OCI-LY1 (cell line): ENCODE measurements at regions not wholly inside any gene's neighbourhood (a gene's known extent, or its start where the extent isn't known, plus 50 kb on each side); places are given as distances from the start of the nearest gene placed in this dataset.

ENCODE experiments used
- H2AFZ ChIP-seq: fragments of 200-600 bp; sonication (generic), shearing (Covaris generic); 2 replicates; pipeline ENCODE4 v1.6.0; 2014; ENCODE audit warnings: antibody characterized with exemption, mild to moderate bottlenecking, low read length
- H3F3A ChIP-seq: fragments of 200-600 bp; sonication (generic), shearing (Covaris generic); 2 replicates; pipeline ENCODE4 v1.6.0; 2014; ENCODE audit warnings: mild to moderate bottlenecking, antibody characterized with exemption, low read length, moderate library complexity; ENCODE audit not compliant: insufficient read depth
- H3K27ac ChIP-seq: fragments of 200-600 bp; sonication (generic); 2 replicates; pipeline ENCODE4 v1.5.1; 2014; ENCODE audit warnings: low read length, mixed run types, mild to moderate bottlenecking, low read depth; ENCODE audit not compliant: poor library complexity, severe bottlenecking
- H3K27me3 ChIP-seq: fragments of 200-600 bp; sonication (generic); 2 replicates; pipeline ENCODE4 v1.6.0; 2014; ENCODE audit warnings: antibody characterized with exemption, mild to moderate bottlenecking, low read length, moderate library complexity; ENCODE audit not compliant: insufficient read depth
- H3K36me3 ChIP-seq: fragments of 200-600 bp; sonication (generic); 2 replicates; pipeline ENCODE4 v1.6.1; 2014; ENCODE audit warnings: mild to moderate bottlenecking, antibody characterized with exemption, low read length, moderate library complexity, mixed read lengths; ENCODE audit not compliant: insufficient read depth
- H3K4me1 ChIP-seq: fragments of 200-600 bp; sonication (generic); 2 replicates; pipeline ENCODE4 v1.5.1; 2014; ENCODE audit warnings: mild to moderate bottlenecking, low read length, moderate library complexity; ENCODE audit not compliant: insufficient read depth, severe bottlenecking
- H3K4me2 ChIP-seq: fragments of 200-600 bp; sonication (generic), shearing (Covaris generic); 2 replicates; pipeline ENCODE4 v1.6.1; 2014; ENCODE audit warnings: low read length
- H3K4me3 ChIP-seq: fragments of 200-600 bp; sonication (generic); 2 replicates; pipeline ENCODE4 v1.5.1; 2014; ENCODE audit warnings: low read length, low read depth, mild to moderate bottlenecking, mixed read lengths; ENCODE audit not compliant: poor library complexity, severe bottlenecking
- H3K79me2 ChIP-seq: fragments of 200-600 bp; shearing (Covaris generic); 2 replicates; pipeline ENCODE4 v1.6.1; 2016; ENCODE audit warnings: mixed run types, low read length, mixed read lengths; ENCODE audit not compliant: insufficient read depth
- H3K9ac ChIP-seq: fragments of 200-600 bp; sonication (generic), shearing (Covaris generic); 2 replicates; pipeline ENCODE4 v1.6.1; 2014; ENCODE audit warnings: mild to moderate bottlenecking, low read length, mixed read lengths
- H3K9me2 ChIP-seq: fragments of 200-600 bp; sonication (generic), shearing (Covaris generic); 2 replicates; pipeline ENCODE4 v1.6.1; 2014; ENCODE audit warnings: low read depth, mild to moderate bottlenecking, low read length, mixed read lengths
- H3K9me3 ChIP-seq: fragments of 200-600 bp; shearing (Covaris generic); 2 replicates; pipeline ENCODE4 v1.6.1; 2014; ENCODE audit warnings: low read length, mixed read lengths
- H4K20me1 ChIP-seq: fragments of 200-600 bp; sonication (generic), shearing (Covaris generic); 2 replicates; pipeline ENCODE4 v1.6.0; 2016; ENCODE audit warnings: mild to moderate bottlenecking, low read length; ENCODE audit not compliant: insufficient read depth
- EZH2 ChIP-seq: fragments of 200-600 bp; sonication (generic), shearing (Covaris generic); IDR thresholded peaks from 2 replicates; pipeline ENCODE4 v1.8.0; 2017; ENCODE audit warnings: borderline replicate concordance, mixed run types, mild to moderate bottlenecking, antibody characterized with exemption, low read length, moderate library complexity, mixed read lengths
- TF ChIP-seq, protein P1 (sequence below): fragments of 200-600 bp; sonication (generic), shearing (Covaris generic); IDR thresholded peaks from 2 replicates; pipeline ENCODE4 v1.5.1; 2017; ENCODE audit warnings: mild to moderate bottlenecking, antibody characterized with exemption, low read length, moderate library complexity, mixed read lengths

GRCh38 chr18:2139691-2140090 lies 431.6 kb downstream of the METTL4 start:
- TF ChIP-seq, protein P1, sequence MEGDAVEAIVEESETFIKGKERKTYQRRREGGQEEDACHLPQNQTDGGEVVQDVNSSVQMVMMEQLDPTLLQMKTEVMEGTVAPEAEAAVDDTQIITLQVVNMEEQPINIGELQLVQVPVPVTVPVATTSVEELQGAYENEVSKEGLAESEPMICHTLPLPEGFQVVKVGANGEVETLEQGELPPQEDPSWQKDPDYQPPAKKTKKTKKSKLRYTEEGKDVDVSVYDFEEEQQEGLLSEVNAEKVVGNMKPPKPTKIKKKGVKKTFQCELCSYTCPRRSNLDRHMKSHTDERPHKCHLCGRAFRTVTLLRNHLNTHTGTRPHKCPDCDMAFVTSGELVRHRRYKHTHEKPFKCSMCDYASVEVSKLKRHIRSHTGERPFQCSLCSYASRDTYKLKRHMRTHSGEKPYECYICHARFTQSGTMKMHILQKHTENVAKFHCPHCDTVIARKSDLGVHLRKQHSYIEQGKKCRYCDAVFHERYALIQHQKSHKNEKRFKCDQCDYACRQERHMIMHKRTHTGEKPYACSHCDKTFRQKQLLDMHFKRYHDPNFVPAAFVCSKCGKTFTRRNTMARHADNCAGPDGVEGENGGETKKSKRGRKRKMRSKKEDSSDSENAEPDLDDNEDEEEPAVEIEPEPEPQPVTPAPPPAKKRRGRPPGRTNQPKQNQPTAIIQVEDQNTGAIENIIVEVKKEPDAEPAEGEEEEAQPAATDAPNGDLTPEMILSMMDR: no peak
- no peak for TF ChIP-seq EZH2
- Histone ChIP-seq H3K79me2 (no peaks in the 10 kb centered on the region), H3K4me2 (no peak overlapping the region), H3K9me2 (no peaks in the 10 kb centered on the region), H3K27ac (no peak overlapping the region), H3K4me3 (no peak overlapping the region), H2AFZ (no peak overlapping the region), H3K27me3 (no peaks in the 10 kb centered on the region), H3K36me3 (no peaks in the 10 kb centered on the region), H3K4me1 (no peaks in the 10 kb centered on the region), H3K9ac (no peak overlapping the region), H3K9me3 (no peaks in the 10 kb centered on the region), H3F3A (no peaks in the 10 kb centered on the region), H4K20me1 (no peaks in the 10 kb centered on the region)

- no peaks in the 10 kb centered on the region for H3F3A ChIP-seq
- H3K36me3 ChIP-seq: no peaks in the 10 kb centered on the region
- no peaks in the 10 kb centered on the region for H3K4me1 ChIP-seq
- no peak overlapping the region for H3K4me3 ChIP-seq
- no peaks in the 10 kb centered on the region for H4K20me1 ChIP-seq
- H3K79me2 ChIP-seq: no peaks in the 10 kb centered on the region
- no peak for TF ChIP-seq EZH2
- TF ChIP-seq, protein P1: no peak
- H3K27me3 ChIP-seq: no peaks in the 10 kb centered on the region
- no peaks in the 10 kb centered on the region for H3K9me3 ChIP-seq
- H3K9me2 ChIP-seq: no peaks in the 10 kb centered on the region
- H2AFZ ChIP-seq: no peak overlapping the region
- no peak overlapping the region for H3K27ac ChIP-seq
- no peak overlapping the region for H3K4me2 ChIP-seq
- no peak overlapping the region for H3K9ac ChIP-seq
Observed at GRCh38 chr18:2143636-2144035, 427.7 kb downstream of the METTL4 start.

DNA sequence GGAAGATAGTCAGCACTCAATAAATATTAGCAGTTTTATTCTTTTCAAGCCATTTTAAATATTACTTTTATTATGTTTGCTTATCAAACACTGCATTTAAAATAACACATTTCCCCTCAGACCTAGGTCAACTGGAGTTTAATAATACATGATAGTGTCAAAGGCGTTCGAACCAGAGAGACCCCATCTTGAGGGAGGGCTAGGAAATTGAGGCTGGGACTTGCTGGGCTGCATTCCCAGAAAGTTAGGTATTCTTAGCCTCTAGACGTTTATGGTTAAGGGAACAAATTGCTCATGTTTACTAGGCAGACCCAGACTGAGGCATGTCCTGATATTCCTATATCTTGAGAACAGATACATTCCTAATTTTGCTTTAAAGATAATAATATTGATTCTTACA lies 426.5 kb downstream of the METTL4 start:
- no peaks in the 10 kb centered on the region for H3K36me3 ChIP-seq
- H3K27me3 ChIP-seq: no peaks in the 10 kb centered on the region
- H3K4me1 ChIP-seq: no peaks in the 10 kb centered on the region
- no peak overlapping the region for H2AFZ ChIP-seq
- no peaks in the 10 kb centered on the region for H3K79me2 ChIP-seq
- H3K9me2 ChIP-seq: no peaks in the 10 kb centered on the region
- H3K4me3 ChIP-seq: no peak overlapping the region
- TF ChIP-seq, protein P1: no peak
- no peak for TF ChIP-seq EZH2
- no peaks in the 10 kb centered on the region for H3K9me3 ChIP-seq
- H3K9ac ChIP-seq: no peak overlapping the region
- H3K4me2 ChIP-seq: no peak overlapping the region
- H3K27ac ChIP-seq: no peak overlapping the region
- H3F3A ChIP-seq: no peaks in the 10 kb centered on the region
- H4K20me1 ChIP-seq: no peaks in the 10 kb centered on the region
